HepG2 (cell line): ENCODE measurements at regions not wholly inside any gene's neighbourhood (a gene's known extent, or its start where the extent isn't known, plus 50 kb on each side); places are given as distances from the start of the nearest gene placed in this dataset.

ENCODE experiments used
- ATAC-seq: fragments of 200-7000 bp; cut with Tn5 transposase; 3 replicates; pipeline ENCODE4 v1.9.1; 2020; ENCODE audit warnings: mild to moderate bottlenecking, moderate library complexity
- BruUV-seq: library from RNA; stranded (reverse); fragments of 400-500 nt; replicated peaks from 2 replicates; lab custom pipeline; 2021; lab: Mats Ljungman, UMichigan
- CTCF ChIA-PET: fragments of 300-600 bp; formaldehyde crosslinking; extraction: SDS; loops from one replicate; lab custom pipeline; 2021; ENCODE audit warnings: low total read pairs, inconsistent platforms, low intra/inter-chr PET ratio; lab: Yijun Ruan, JAX
- POLR2A ChIA-PET: fragments of 350-600 bp; sonication (Branson Sonifier 250); formaldehyde crosslinking; loops from one replicate; lab custom pipeline; 2020; ENCODE audit warnings: antibody characterized with exemption, inconsistent platforms; lab: Yijun Ruan, JAX
- DNase-seq: peaks from one replicate; pipeline ENCODE4 v3.0.0-alpha.2; 2015; ENCODE audit warnings: low spot score
- FAIRE-seq: peaks from 3 replicates; lab custom pipeline; 2011; peaks lifted over from hg19 to GRCh38; lab: Jason Lieb, UNC
- H2AFZ ChIP-seq: one replicate; pipeline ENCODE4 v1.6.1; 2011; ENCODE audit warnings: low read length, inconsistent platforms
- H3K27ac ChIP-seq: fragments of 300-600 bp; 3 replicates; pipeline ENCODE4 v1.8.0; 2011; ENCODE audit warnings: mixed run types, mild to moderate bottlenecking, mixed read lengths, low read length, inconsistent platforms; ENCODE audit not compliant: insufficient read depth; ENCODE audit errors: extremely low read length
- H3K27me3 ChIP-seq, 2 experiments: fragments of 200-600 bp in 1 of 2; 2 replicates in 1 of 2; 3 replicates in 1 of 2; pipeline versions ENCODE4 v1.6.0 to v1.8.0; 2011; ENCODE audit warnings: low read length in 2 of 2, mild to moderate bottlenecking in 2 of 2, moderate library complexity in 2 of 2, inconsistent platforms in 1 of 2; ENCODE audit not compliant: insufficient read depth in 2 of 2, control insufficient read depth in 1 of 2
- H3K36me3 ChIP-seq, 2 experiments: fragments of 200-600 bp in 1 of 2; replicated peaks in 1 of 2; 2 replicates in 1 of 2; 3 replicates in 1 of 2; pipeline versions ENCODE4 v1.5.1 to v1.8.0; 2011; ENCODE audit warnings: low read length in 2 of 2, inconsistent platforms in 1 of 2; ENCODE audit not compliant: insufficient read depth in 2 of 2, control insufficient read depth in 1 of 2
- H3K4me1 ChIP-seq: 2 replicates; pipeline ENCODE4 v1.5.1; 2012; ENCODE audit warnings: low read length, inconsistent platforms; ENCODE audit not compliant: insufficient read depth
- H3K4me2 ChIP-seq: 2 replicates; pipeline ENCODE4 v1.6.0; 2011; ENCODE audit warnings: low read depth, low read length, inconsistent platforms
- H3K4me3 ChIP-seq, 3 experiments: fragments of 200-600 bp in 1 of 3; sonication (generic), shearing (Covaris generic) in 1 of 3; replicated peaks in 1 of 3; 2 replicates each; pipeline ENCODE4 v1.5.1; 2011 to 2016; ENCODE audit warnings: low read length in 3 of 3, inconsistent platforms in 2 of 3, low read depth in 2 of 3, mild to moderate bottlenecking in 2 of 3, control low read depth in 1 of 3, mixed read lengths in 1 of 3; ENCODE audit not compliant: insufficient read depth in 1 of 3
- H3K79me2 ChIP-seq: one replicate; pipeline ENCODE4 v1.6.1; 2011; ENCODE audit warnings: low read length, inconsistent platforms; ENCODE audit not compliant: insufficient read depth
- H3K9ac ChIP-seq: 2 replicates; pipeline ENCODE4 v1.6.0; 2011; ENCODE audit warnings: mild to moderate bottlenecking, low read depth, low read length, inconsistent platforms; ENCODE audit not compliant: insufficient read depth
- H3K9me3 ChIP-seq: 2 replicates; pipeline ENCODE4 v1.5.1; 2012; ENCODE audit warnings: mild to moderate bottlenecking, low read length
- H4K20me1 ChIP-seq: 2 replicates; pipeline ENCODE4 v1.6.0; 2011; ENCODE audit warnings: inconsistent platforms, mild to moderate bottlenecking, low read length, moderate library complexity; ENCODE audit not compliant: insufficient read depth
- HNF1B ChIP-seq: sonication (generic); formaldehyde crosslinking; IDR thresholded peaks from 2 replicates; pipeline ENCODE4 v1.5.1; 2020; ENCODE audit warnings: mild to moderate bottlenecking, moderate library complexity, missing genetic modification reagents
- HNRNPH1 ChIP-seq: fragments of 200-400 bp; formaldehyde crosslinking; optimal IDR thresholded peaks from 2 replicates; pipeline ENCODE3; 2017; ENCODE audit warnings: mild to moderate bottlenecking, low read depth, low read length
- MLX ChIP-seq: IDR thresholded peaks from 2 replicates; pipeline ENCODE4 v1.6.1; 2016
- RBAK ChIP-seq: sonication (generic); formaldehyde crosslinking; IDR thresholded peaks from 2 replicates; pipeline ENCODE4 v1.5.1; 2020; ENCODE audit warnings: mild to moderate bottlenecking, missing genetic modification reagents
- SKIL ChIP-seq: sonication (generic); formaldehyde crosslinking; IDR thresholded peaks from 2 replicates; pipeline ENCODE4 v1.8.0; 2022; ENCODE audit warnings: missing genetic modification reagents, mild to moderate bottlenecking, moderate library complexity, borderline replicate concordance
- ZBTB49 ChIP-seq: sonication (generic); formaldehyde crosslinking; IDR thresholded peaks from 2 replicates; pipeline ENCODE4 v1.4.0; 2020; ENCODE audit warnings: missing genetic modification reagents, borderline replicate concordance
- ZBTB8A ChIP-seq: sonication (generic); formaldehyde crosslinking; IDR thresholded peaks from 2 replicates; pipeline ENCODE4 v1.4.0; 2020; ENCODE audit warnings: mild to moderate bottlenecking, low read depth, missing genetic modification reagents, borderline replicate concordance
- ZFP62 ChIP-seq: sonication (generic); formaldehyde crosslinking; IDR thresholded peaks from 2 replicates; pipeline ENCODE4 v1.4.0; 2020; ENCODE audit warnings: missing genetic modification reagents
- ZSCAN9 ChIP-seq: IDR thresholded peaks from 2 replicates; pipeline ENCODE4 v1.6.1; 2016; ENCODE audit warnings: borderline replicate concordance
- WGBS: methylation state at CpG from one replicate; pipeline ENCODE4 v1.1.6; 2017; ENCODE audit warnings: low lambda C conversion rate; 5-methylcytosine and 5-hydroxymethylcytosine counted together
- in situ Hi-C: cut with HindIII; loops from 2 replicates; pipeline ENCODE4 v1.10.0; 2017; ENCODE audit warnings: low pct_unique_long_range_greater_than_20kb; ENCODE audit not compliant: extremely low pct_ligation_motif_present
- intact Hi-C: fragments of 100-400 bp; cut with micrococcal nuclease; formaldehyde crosslinking; loops from one replicate; pipeline ENCODE4 v1.10.0; 2022; ENCODE audit not compliant: unreplicated experiment

GRCh38 chr14:54132496-54132895 is 175.9 kb upstream of the BMP4 start:
- Histone ChIP-seq H3K9me3 (no peaks in the 10 kb centered on the region), H3K79me2 (no peaks in the 10 kb centered on the region), H3K36me3 (no peaks in the 10 kb centered on the region), H2AFZ (no peak overlapping the region), H3K27ac (peak overlapping the region; percentile 83), H3K27me3 (no peaks in the 10 kb centered on the region), H4K20me1 (no peaks in the 10 kb centered on the region), H3K4me3 (peak overlapping the region in 1 of 3 experiments; percentile 23; a peak in 1 of 6 replicates), H3K4me1 (peaks cover 81% of the 10 kb centered on the region), H3K4me2 (peak overlapping the region; percentile 63), H3K9ac (no peak overlapping the region)
- 97% methylated on average over 3 of the region's 3 CpGs for WGBS
- TF ChIP-seq ZBTB8A (CRISPR knock-in tag): no peak
- ATAC-seq (no peak), FAIRE-seq (no peak), DNase-seq (no peak)
- POLR2A ChIA-PET: interaction anchor here (1.5 to 3.7 kb wide), 4 partner anchors 15 to 177 kb away, joined by 3 to 46 read pairs (median 28); partner anchors contain the start of gene BMP4
- no TSS peak for BruUV-seq
- in situ Hi-C loops: no loop called here
- CTCF ChIA-PET: no interaction called here
- intact Hi-C loops: no loop called here

- no peak overlapping the region for H2AFZ ChIP-seq
- peak overlapping the region; percentile 5 to 36 (median 23); a peak in 2 of 6 replicates for H3K4me3 ChIP-seq
- H3K4me2 ChIP-seq: peak overlapping the region; percentile 63
- H3K9me3 ChIP-seq: no peaks in the 10 kb centered on the region
- H3K27ac ChIP-seq: peak overlapping the region; percentile 83
- CTCF ChIA-PET: no interaction called here
- POLR2A ChIA-PET: interaction anchor here (1.0 to 3.7 kb wide), 14 partner anchors 9 to 520 kb away, joined by 3 to 46 read pairs (median 4); partner anchors contain the start of gene BMP4
- ATAC-seq: peak; percentile 77
- peak; percentile 85 for FAIRE-seq
- no peaks in the 10 kb centered on the region for H3K27me3 ChIP-seq
- no peaks in the 10 kb centered on the region for H4K20me1 ChIP-seq
- WGBS: 0% methylated on average over 3 of the region's 3 CpGs
- BruUV-seq: no TSS peak
- H3K4me1 ChIP-seq: peaks cover 92% of the 10 kb centered on the region
- DNase-seq: peak; percentile 96
- no peaks in the 10 kb centered on the region for H3K36me3 ChIP-seq
- H3K9ac ChIP-seq: peak overlapping the region; percentile 44
- in situ Hi-C loops: no loop called here
- intact Hi-C loops: no loop called here
- no peaks in the 10 kb centered on the region for H3K79me2 ChIP-seq
- TF ChIP-seq MLX (peak; percentile 91), ZBTB49 (CRISPR knock-in tag) (0 out of 2 replicates have a peak, but pooled peaks have one; percentile 26), HNF1B (CRISPR knock-in tag) (peak; percentile 90), SKIL (CRISPR knock-in tag) (peak; percentile 82), ZSCAN9 (peak; percentile 98), RBAK (peak; percentile 90), HNRNPH1 (no peak), ZFP62 (CRISPR knock-in tag) (no peak)
These were observed 177.3 kb upstream of the BMP4 start for GRCh38 chr14:54133896-54134295.
